Upper lobe of right lung (tissue), 1 donor: ENCODE measurements at regions not wholly inside any gene's neighbourhood (a gene's known extent, or its start where the extent isn't known, plus 50 kb on each side); places are given as distances from the start of the nearest gene placed in this dataset.
"Not testable (repeated sequence)": the region's sequence is repeated elsewhere in the genome, so short reads cannot be mapped to it uniquely, and the experiment has no call there.

Experiments used
- ATAC-seq: fragments of 200-7000 bp; cut with Tn5 transposase; one replicate; pipeline ENCODE4 v1.9.1; 2020; ENCODE audit warnings: mild to moderate bottlenecking, moderate library complexity
- DNase-seq: peaks from one replicate; pipeline ENCODE4 v3.0.0-alpha.2; 2020
- H3K27ac ChIP-seq: fragments of 200-600 bp; one replicate; pipeline ENCODE4 v1.8.0; 2022
- H3K27me3 ChIP-seq: fragments of 200-600 bp; one replicate; pipeline ENCODE4 v1.8.0; 2022; ENCODE audit warnings: mild to moderate bottlenecking
- H3K36me3 ChIP-seq: fragments of 200-600 bp; one replicate; pipeline ENCODE4 v1.8.0; 2022
- H3K4me1 ChIP-seq: fragments of 200-600 bp; one replicate; pipeline ENCODE4 v1.8.0; 2022
- H3K4me3 ChIP-seq: fragments of 200-600 bp; one replicate; pipeline ENCODE4 v1.8.0; 2022; ENCODE audit warnings: mild to moderate bottlenecking
- H3K9me3 ChIP-seq: fragments of 200-600 bp; one replicate; pipeline ENCODE4 v1.8.0; 2022
- intact Hi-C: fragments of 100-400 bp; cut with DNase I; formaldehyde crosslinking; loops from one replicate; pipeline ENCODE4 v1.11.0; 2022
- TF ChIP-seq, protein P1 (sequence below): fragments of 200-600 bp; IDR thresholded peaks from one replicate; pipeline ENCODE4 v1.8.0; 2022; ENCODE audit warnings: antibody characterized with exemption
- donor health status: DM: no; HTN: yes; CAD: no; lungs with severe emphysema.

- Histone ChIP-seq H3K4me3 (no peak overlapping the region), H3K36me3 (no peaks in the 10 kb centered on the region), H3K27ac (no peak overlapping the region), H3K4me1 (no peaks in the 10 kb centered on the region), H3K9me3 (no peaks in the 10 kb centered on the region), H3K27me3 (no peaks in the 10 kb centered on the region)
- intact Hi-C loops: no loop called here
- TF ChIP-seq, protein P1, sequence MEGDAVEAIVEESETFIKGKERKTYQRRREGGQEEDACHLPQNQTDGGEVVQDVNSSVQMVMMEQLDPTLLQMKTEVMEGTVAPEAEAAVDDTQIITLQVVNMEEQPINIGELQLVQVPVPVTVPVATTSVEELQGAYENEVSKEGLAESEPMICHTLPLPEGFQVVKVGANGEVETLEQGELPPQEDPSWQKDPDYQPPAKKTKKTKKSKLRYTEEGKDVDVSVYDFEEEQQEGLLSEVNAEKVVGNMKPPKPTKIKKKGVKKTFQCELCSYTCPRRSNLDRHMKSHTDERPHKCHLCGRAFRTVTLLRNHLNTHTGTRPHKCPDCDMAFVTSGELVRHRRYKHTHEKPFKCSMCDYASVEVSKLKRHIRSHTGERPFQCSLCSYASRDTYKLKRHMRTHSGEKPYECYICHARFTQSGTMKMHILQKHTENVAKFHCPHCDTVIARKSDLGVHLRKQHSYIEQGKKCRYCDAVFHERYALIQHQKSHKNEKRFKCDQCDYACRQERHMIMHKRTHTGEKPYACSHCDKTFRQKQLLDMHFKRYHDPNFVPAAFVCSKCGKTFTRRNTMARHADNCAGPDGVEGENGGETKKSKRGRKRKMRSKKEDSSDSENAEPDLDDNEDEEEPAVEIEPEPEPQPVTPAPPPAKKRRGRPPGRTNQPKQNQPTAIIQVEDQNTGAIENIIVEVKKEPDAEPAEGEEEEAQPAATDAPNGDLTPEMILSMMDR: no peak
- ATAC-seq (no peak), DNase-seq (no peak)
These were observed 603.8 kb upstream of the PCDH7 start for GRCh38 chr4:30116401-30116800.

DNA sequence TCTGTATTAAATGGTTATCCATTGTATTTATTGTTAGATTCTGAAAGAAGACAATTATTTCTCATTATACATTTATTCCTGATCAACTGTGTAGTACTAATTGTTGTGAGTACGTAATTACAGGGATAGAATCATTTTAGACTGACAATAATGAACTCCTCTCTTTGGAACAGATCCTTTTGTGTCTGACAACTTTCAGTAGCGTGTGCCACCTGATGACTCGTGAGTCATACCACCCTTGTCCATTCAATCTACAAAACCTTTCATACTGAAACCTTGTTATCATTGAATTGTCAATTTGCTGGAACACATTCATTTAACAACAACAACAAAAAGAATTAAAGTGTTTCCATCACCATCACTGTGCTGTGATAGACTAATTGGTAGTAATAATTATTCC is 602.7 kb upstream of the PCDH7 start:
- TF ChIP-seq, protein P1: no peak
- Histone ChIP-seq H3K36me3 (no peaks in the 10 kb centered on the region), H3K9me3 (no peaks in the 10 kb centered on the region), H3K27ac (no peak overlapping the region), H3K4me1 (no peaks in the 10 kb centered on the region), H3K27me3 (no peaks in the 10 kb centered on the region), H3K4me3 (no peak overlapping the region)
- ATAC-seq: no peak
- intact Hi-C loops: no loop called here
- DNase-seq: no peak

DNA sequence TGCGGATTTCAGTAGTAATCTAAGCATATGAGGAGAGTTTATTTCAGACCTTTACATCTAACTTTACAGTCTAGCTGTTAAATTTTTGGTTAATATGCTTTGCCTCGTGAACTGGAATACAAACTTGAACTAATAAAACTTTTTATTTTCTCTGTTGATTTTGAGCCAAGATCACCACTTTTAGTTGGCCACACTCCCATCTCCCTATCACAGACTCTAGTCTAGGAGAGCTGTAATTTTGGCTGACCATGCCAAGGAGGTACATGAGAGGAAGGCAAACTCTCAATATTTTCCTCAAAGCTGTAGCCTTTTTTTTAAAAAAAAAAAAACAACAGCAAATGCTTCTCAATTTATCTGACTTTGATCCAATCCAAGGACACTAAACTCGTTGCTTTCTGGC is 597.5 kb upstream of the PCDH7 start:
- Histone ChIP-seq H3K9me3 (no peaks in the 10 kb centered on the region), H3K27ac (no peak overlapping the region), H3K4me1 (no peaks in the 10 kb centered on the region), H3K27me3 (no peaks in the 10 kb centered on the region), H3K36me3 (no peaks in the 10 kb centered on the region), H3K4me3 (no peak overlapping the region)
- intact Hi-C loops: no loop called here
- ATAC-seq (no peak), DNase-seq (no peak)
- TF ChIP-seq, protein P1: no peak

- not testable (repeated sequence) for DNase-seq
These were observed 595.5 kb upstream of the PCDH7 start for GRCh38 chr4:30124621-30125020.

GRCh38 chr4:30125868-30126267 is 594.3 kb upstream of the PCDH7 start:
- Histone ChIP-seq H3K27ac (no peak overlapping the region), H3K27me3 (no peaks in the 10 kb centered on the region), H3K4me1 (no peaks in the 10 kb centered on the region), H3K36me3 (no peaks in the 10 kb centered on the region), H3K4me3 (no peak overlapping the region), H3K9me3 (no peaks in the 10 kb centered on the region)
- DNase-seq (no peak), ATAC-seq (no peak)
- TF ChIP-seq, protein P1: no peak
- intact Hi-C loops: no loop called here

More at GRCh38 chr4:30124621-30125020, 595.5 kb upstream of the PCDH7 start:
- H3K4me1 ChIP-seq, ATAC-seq, H3K36me3 ChIP-seq, H3K27ac ChIP-seq, H3K9me3 ChIP-seq, intact Hi-C loops, H3K27me3 ChIP-seq, H3K4me3 ChIP-seq: not testable (repeated sequence)

- no peak overlapping the region for H3K27ac ChIP-seq
- TF ChIP-seq, protein P1: no peak
- H3K4me3 ChIP-seq: no peak overlapping the region
- no peaks in the 10 kb centered on the region for H3K9me3 ChIP-seq
- no peaks in the 10 kb centered on the region for H3K27me3 ChIP-seq
- DNase-seq (no peak), ATAC-seq (no peak)
- H3K4me1 ChIP-seq: no peaks in the 10 kb centered on the region
- intact Hi-C loops: no loop called here
- H3K36me3 ChIP-seq: no peaks in the 10 kb centered on the region
These were observed 593.8 kb upstream of the PCDH7 start for GRCh38 chr4:30126351-30126750.

GRCh38 chr4:30148828-30149227 is 571.3 kb upstream of the PCDH7 start:
- H3K4me1 ChIP-seq, DNase-seq, H3K4me3 ChIP-seq, H3K9me3 ChIP-seq, intact Hi-C loops, ATAC-seq, H3K36me3 ChIP-seq, H3K27ac ChIP-seq, H3K27me3 ChIP-seq: not testable (repeated sequence)

GRCh38 chr4:30149539-30149938 is 570.6 kb upstream of the PCDH7 start:
- H3K4me3 ChIP-seq, H3K27me3 ChIP-seq, H3K4me1 ChIP-seq, ATAC-seq, DNase-seq, H3K27ac ChIP-seq, intact Hi-C loops, H3K36me3 ChIP-seq, H3K9me3 ChIP-seq: not testable (repeated sequence)
